ENCODE measurements at regions not wholly inside any gene's neighbourhood (a gene's known extent, or its start where the extent isn't known, plus 50 kb on each side); places are given as distances from the start of the nearest gene placed in this dataset.

GRCh38 chr1:163443863-163444262 lies 122.1 kb downstream of the NUF2 start:
- TF ChIP-seq, protein P1, sequence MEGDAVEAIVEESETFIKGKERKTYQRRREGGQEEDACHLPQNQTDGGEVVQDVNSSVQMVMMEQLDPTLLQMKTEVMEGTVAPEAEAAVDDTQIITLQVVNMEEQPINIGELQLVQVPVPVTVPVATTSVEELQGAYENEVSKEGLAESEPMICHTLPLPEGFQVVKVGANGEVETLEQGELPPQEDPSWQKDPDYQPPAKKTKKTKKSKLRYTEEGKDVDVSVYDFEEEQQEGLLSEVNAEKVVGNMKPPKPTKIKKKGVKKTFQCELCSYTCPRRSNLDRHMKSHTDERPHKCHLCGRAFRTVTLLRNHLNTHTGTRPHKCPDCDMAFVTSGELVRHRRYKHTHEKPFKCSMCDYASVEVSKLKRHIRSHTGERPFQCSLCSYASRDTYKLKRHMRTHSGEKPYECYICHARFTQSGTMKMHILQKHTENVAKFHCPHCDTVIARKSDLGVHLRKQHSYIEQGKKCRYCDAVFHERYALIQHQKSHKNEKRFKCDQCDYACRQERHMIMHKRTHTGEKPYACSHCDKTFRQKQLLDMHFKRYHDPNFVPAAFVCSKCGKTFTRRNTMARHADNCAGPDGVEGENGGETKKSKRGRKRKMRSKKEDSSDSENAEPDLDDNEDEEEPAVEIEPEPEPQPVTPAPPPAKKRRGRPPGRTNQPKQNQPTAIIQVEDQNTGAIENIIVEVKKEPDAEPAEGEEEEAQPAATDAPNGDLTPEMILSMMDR (IDR thresholded peaks at IDR 0.05) = no peak

GRCh38 chr1:163444665-163445064 lies 122.9 kb downstream of the NUF2 start:
- TF ChIP-seq, protein P1 (IDR thresholded peaks at IDR 0.05) = no peak

DNA sequence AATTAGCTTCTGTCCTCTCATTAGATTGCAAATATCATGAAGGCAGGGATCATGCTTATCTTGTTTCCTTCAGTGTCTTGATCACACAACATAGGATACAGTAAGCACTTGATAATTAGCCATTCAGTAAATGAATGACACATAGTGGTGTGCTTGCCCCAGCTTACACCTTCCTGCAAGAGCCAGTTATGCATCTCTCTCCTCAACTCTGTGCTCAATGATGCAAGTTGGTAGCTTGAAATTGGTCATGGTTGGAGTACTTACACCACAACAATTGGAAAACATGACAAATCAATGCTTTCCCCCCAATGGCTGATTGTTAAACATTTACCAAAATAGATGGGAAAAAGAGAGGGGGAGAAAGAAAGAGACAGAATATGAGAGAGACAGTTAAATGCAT lies 129.2 kb downstream of the NUF2 start:
- TF ChIP-seq, protein P1 (IDR thresholded peaks at IDR 0.05) = no peak

- TF ChIP-seq, protein P1 (IDR thresholded peaks at IDR 0.05) = no peak
These were observed 137.8 kb downstream of the NUF2 start for GRCh38 chr1:163459539-163459938.

DNA sequence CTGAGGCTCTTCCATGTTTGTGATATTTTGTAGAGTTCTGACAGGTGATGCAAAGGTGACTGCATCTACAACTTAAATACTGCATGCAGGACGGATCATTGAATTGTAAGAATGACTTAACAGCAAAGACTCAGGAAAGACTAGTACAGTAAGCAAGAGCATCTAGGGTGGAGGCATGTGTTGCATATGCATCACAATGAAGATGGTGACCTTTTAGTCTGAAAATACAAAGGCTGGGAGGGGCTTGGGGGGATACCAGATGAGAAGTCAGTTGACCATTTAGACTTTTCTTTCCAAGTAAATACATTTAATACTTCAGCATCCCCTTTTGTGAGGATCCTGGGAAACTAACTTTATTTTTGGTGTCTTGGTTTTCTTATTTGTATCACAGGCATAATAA lies 145.5 kb downstream of the NUF2 start:
- TF ChIP-seq, protein P1 (IDR thresholded peaks at IDR 0.05) = no peak

GRCh38 chr1:163471779-163472650 lies 150.3 kb downstream of the NUF2 start:
- TF ChIP-seq, protein P1 (IDR thresholded peaks at IDR 0.05) = no peak

DNA sequence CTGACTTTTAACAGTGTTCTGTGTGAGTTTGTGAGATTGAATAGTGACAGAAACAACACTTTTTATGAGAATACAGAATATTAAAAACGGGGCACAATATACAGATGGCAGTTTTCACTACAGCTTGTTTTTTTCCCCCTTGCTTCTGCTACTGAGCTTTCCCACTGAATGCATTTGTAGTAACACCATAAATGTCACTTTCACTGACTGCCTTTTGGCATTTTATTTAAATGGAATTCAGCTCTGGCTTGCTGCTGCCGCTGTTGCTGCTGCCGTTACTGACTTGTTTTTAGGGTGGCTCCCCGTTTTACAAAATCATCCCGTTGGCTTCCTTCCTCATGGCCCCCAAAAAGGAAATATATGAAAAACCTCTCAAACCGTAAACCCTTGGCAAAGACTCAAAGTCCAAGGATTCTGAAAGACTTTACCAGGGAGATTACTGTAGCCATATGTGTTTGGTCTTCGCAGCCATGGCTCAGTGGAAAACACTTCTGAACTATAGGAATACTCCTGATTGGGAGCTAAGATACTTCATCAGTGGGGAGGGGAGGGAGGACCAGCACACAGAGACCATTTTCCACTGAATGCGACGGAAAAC lies 151.0 kb downstream of the NUF2 start:
- TF ChIP-seq, protein P1 (IDR thresholded peaks at IDR 0.05) = no peak

Measured in LNCAP (cell line).